CD4-positive, CD25-positive, alpha-beta regulatory T cell (primary cell): ENCODE measurements at regions not wholly inside any gene's neighbourhood (a gene's known extent, or its start where the extent isn't known, plus 50 kb on each side); places are given as distances from the start of the nearest gene placed in this dataset.

ENCODE experiments used
- ATAC-seq, 2 donors: fragments of 150-1000 bp; cut with Tn5 transposase; one replicate each; pipeline ENCODE4 v1.10.0; 2021; ENCODE audit warnings: low read depth in 2 of 2, moderate number of reproducible peaks in 2 of 2, moderate library complexity in 1 of 2
- DNase-seq, 3 donors: peaks; one replicate each; pipeline versions ENCODE4 v3.0.0 to v3.0.0-alpha.2; 2012 to 2022; ENCODE audit warnings: mixed read lengths in 1 of 3
- H3K27ac ChIP-seq: one replicate; pipeline ENCODE4 v1.7.0; 2013; ENCODE audit warnings: mild to moderate bottlenecking, low read length; ENCODE audit not compliant: insufficient read depth, poor library complexity, severe bottlenecking
- H3K27me3 ChIP-seq: one replicate; pipeline ENCODE4 v1.7.0; 2013; ENCODE audit warnings: low read length; ENCODE audit not compliant: control insufficient read depth, insufficient read depth
- H3K36me3 ChIP-seq: one replicate; pipeline ENCODE4 v1.7.0; 2013; ENCODE audit warnings: mild to moderate bottlenecking, low read length, moderate library complexity; ENCODE audit not compliant: control insufficient read depth, insufficient read depth
- H3K4me1 ChIP-seq: 2 replicates; pipeline ENCODE4 v1.7.0; 2013; ENCODE audit warnings: mild to moderate bottlenecking, low read length; ENCODE audit not compliant: insufficient read depth, control insufficient read depth, poor library complexity, severe bottlenecking
- H3K4me3 ChIP-seq: one replicate; pipeline ENCODE4 v1.7.0; 2013; ENCODE audit warnings: low read depth, mild to moderate bottlenecking, low read length, moderate library complexity
- H3K9me3 ChIP-seq, 2 experiments: 1 replicate in 1 of 2; 2 replicates in 1 of 2; pipeline ENCODE4 v1.7.0; 2013; ENCODE audit warnings: low read length in 2 of 2, mild to moderate bottlenecking in 1 of 2, moderate library complexity in 1 of 2; ENCODE audit not compliant: control insufficient read depth in 2 of 2
- H3K27ac Mint-ChIP-seq, 3 donors: one replicate each; pipeline ENCODE4 v1.8.0; 2020 to 2022; ENCODE audit warnings: mild to moderate bottlenecking in 3 of 3, mixed read lengths in 3 of 3, moderate library complexity in 2 of 3
- H3K27me3 Mint-ChIP-seq: one replicate; pipeline ENCODE4 v1.8.0; 2022; ENCODE audit warnings: mild to moderate bottlenecking, mixed read lengths
- H3K36me3 Mint-ChIP-seq: one replicate; pipeline ENCODE4 v1.8.0; 2020; ENCODE audit warnings: mixed read lengths
- H3K4me1 Mint-ChIP-seq, 4 donors: one replicate each; pipeline ENCODE4 v1.8.0; 2020 to 2022; ENCODE audit warnings: mixed read lengths in 4 of 4, mild to moderate bottlenecking in 1 of 4
- H3K4me3 Mint-ChIP-seq, 4 donors: one replicate each; pipeline ENCODE4 v1.8.0; 2020 to 2022; ENCODE audit warnings: mild to moderate bottlenecking in 4 of 4, mixed read lengths in 4 of 4, moderate library complexity in 3 of 4
- H3K9me3 Mint-ChIP-seq, 7 donors: one replicate each; pipeline ENCODE4 v1.8.0; 2020 to 2022; ENCODE audit warnings: mixed read lengths in 7 of 7, mild to moderate bottlenecking in 3 of 7, moderate library complexity in 2 of 7

- DNase-seq: no peak
- no peak for ATAC-seq
- H3K9me3 Mint-ChIP-seq: peaks cover 0 to 3% (median 0%) of the 10 kb centered on the region in 7 donors
- Histone ChIP-seq H3K36me3 (no peaks in the 10 kb centered on the region), H3K9me3 (no peaks in the 10 kb centered on the region), H3K27ac (no peak overlapping the region), H3K27me3 (no peaks in the 10 kb centered on the region), H3K4me3 (no peak overlapping the region), H3K4me1 (no peaks in the 10 kb centered on the region)
- no peaks in the 10 kb centered on the region for H3K4me1 Mint-ChIP-seq
- no peak overlapping the region for H3K27ac Mint-ChIP-seq
- no peak overlapping the region for H3K4me3 Mint-ChIP-seq
- H3K36me3 Mint-ChIP-seq: no peaks in the 10 kb centered on the region
- H3K27me3 Mint-ChIP-seq: peaks cover 11% of the 10 kb centered on the region
Observed at GRCh38 chr11:116137753-116138152, 633.5 kb upstream of the CADM1 start.

GRCh38 chr11:116136987-116137674 lies 632.9 kb upstream of the CADM1 start:
- Mint-ChIP-seq H3K36me3 (no peaks in the 10 kb centered on the region), H3K9me3 (peaks cover 0 to 4% (median 0%) of the 10 kb centered on the region in 7 donors), H3K27ac (no peak overlapping the region), H3K27me3 (peaks cover 11% of the 10 kb centered on the region), H3K4me1 (no peaks in the 10 kb centered on the region), H3K4me3 (no peak overlapping the region)
- Histone ChIP-seq H3K27me3 (no peaks in the 10 kb centered on the region), H3K9me3 (no peaks in the 10 kb centered on the region), H3K4me3 (no peak overlapping the region), H3K36me3 (no peaks in the 10 kb centered on the region), H3K4me1 (no peaks in the 10 kb centered on the region), H3K27ac (no peak overlapping the region)
- no peak for ATAC-seq
- no peak for DNase-seq

GRCh38 chr11:116135891-116136290 lies 631.7 kb upstream of the CADM1 start:
- no peaks in the 10 kb centered on the region for H3K9me3 ChIP-seq
- DNase-seq (no peak), ATAC-seq (no peak)
- H3K36me3 Mint-ChIP-seq: no peaks in the 10 kb centered on the region
- peaks cover 0 to 4% (median 0%) of the 10 kb centered on the region in 7 donors for H3K9me3 Mint-ChIP-seq
- no peak overlapping the region for H3K27ac ChIP-seq
- peaks cover 5% of the 10 kb centered on the region for H3K27me3 Mint-ChIP-seq
- no peaks in the 10 kb centered on the region for H3K4me1 ChIP-seq
- no peaks in the 10 kb centered on the region for H3K4me1 Mint-ChIP-seq
- H3K4me3 Mint-ChIP-seq: no peak overlapping the region
- no peak overlapping the region for H3K4me3 ChIP-seq
- H3K27me3 ChIP-seq: no peaks in the 10 kb centered on the region
- H3K27ac Mint-ChIP-seq: no peak overlapping the region
- H3K36me3 ChIP-seq: no peaks in the 10 kb centered on the region

GRCh38 chr11:116134450-116134849 lies 630.2 kb upstream of the CADM1 start:
- Mint-ChIP-seq H3K9me3 (peaks cover 0 to 4% (median 0%) of the 10 kb centered on the region in 7 donors), H3K4me3 (no peak overlapping the region), H3K36me3 (no peaks in the 10 kb centered on the region), H3K4me1 (no peaks in the 10 kb centered on the region), H3K27me3 (peaks cover 5% of the 10 kb centered on the region), H3K27ac (no peak overlapping the region)
- no peaks in the 10 kb centered on the region for H3K27me3 ChIP-seq
- H3K4me3 ChIP-seq: no peak overlapping the region
- no peak for ATAC-seq
- no peak for DNase-seq
- no peaks in the 10 kb centered on the region for H3K36me3 ChIP-seq
- H3K27ac ChIP-seq: no peak overlapping the region
- no peaks in the 10 kb centered on the region for H3K9me3 ChIP-seq
- no peaks in the 10 kb centered on the region for H3K4me1 ChIP-seq

GRCh38 chr11:116132273-116132978 lies 628.2 kb upstream of the CADM1 start:
- Histone ChIP-seq H3K4me1 (no peaks in the 10 kb centered on the region), H3K27me3 (no peaks in the 10 kb centered on the region), H3K4me3 (no peak overlapping the region), H3K27ac (no peak overlapping the region), H3K9me3 (no peaks in the 10 kb centered on the region), H3K36me3 (no peaks in the 10 kb centered on the region)
- DNase-seq: no peak
- no peaks in the 10 kb centered on the region for H3K4me1 Mint-ChIP-seq
- H3K4me3 Mint-ChIP-seq: no peak overlapping the region
- ATAC-seq: no peak
- no peaks in the 10 kb centered on the region for H3K36me3 Mint-ChIP-seq
- H3K27me3 Mint-ChIP-seq: peaks cover 1% of the 10 kb centered on the region
- H3K27ac Mint-ChIP-seq: no peak overlapping the region
- peaks cover 0 to 3% (median 0%) of the 10 kb centered on the region in 7 donors for H3K9me3 Mint-ChIP-seq

- no peaks in the 10 kb centered on the region for H3K9me3 ChIP-seq
- H3K27me3 ChIP-seq: no peaks in the 10 kb centered on the region
- H3K27ac ChIP-seq: no peak overlapping the region
- ATAC-seq (no peak), DNase-seq (no peak)
- H3K36me3 ChIP-seq: no peaks in the 10 kb centered on the region
- Mint-ChIP-seq H3K36me3 (no peaks in the 10 kb centered on the region), H3K27ac (no peak overlapping the region), H3K4me3 (no peak overlapping the region), H3K4me1 (no peaks in the 10 kb centered on the region), H3K9me3 (peaks cover 0 to 3% (median 0%) of the 10 kb centered on the region in 7 donors), H3K27me3 (peaks cover 10% of the 10 kb centered on the region)
- no peaks in the 10 kb centered on the region for H3K4me1 ChIP-seq
- no peak overlapping the region for H3K4me3 ChIP-seq
Observed at GRCh38 chr11:116130122-116130521, 625.9 kb upstream of the CADM1 start.

- no peaks in the 10 kb centered on the region for H3K9me3 ChIP-seq
- DNase-seq: no peak
- no peak overlapping the region for H3K27ac Mint-ChIP-seq
- no peaks in the 10 kb centered on the region for H3K36me3 ChIP-seq
- peaks cover 0 to 3% (median 0%) of the 10 kb centered on the region in 7 donors for H3K9me3 Mint-ChIP-seq
- no peaks in the 10 kb centered on the region for H3K36me3 Mint-ChIP-seq
- no peak overlapping the region for H3K27ac ChIP-seq
- no peaks in the 10 kb centered on the region for H3K27me3 ChIP-seq
- H3K4me1 ChIP-seq: no peaks in the 10 kb centered on the region
- no peak for ATAC-seq
- H3K4me3 Mint-ChIP-seq: no peak overlapping the region
- H3K27me3 Mint-ChIP-seq: peaks cover 10% of the 10 kb centered on the region
- no peaks in the 10 kb centered on the region for H3K4me1 Mint-ChIP-seq
- no peak overlapping the region for H3K4me3 ChIP-seq
Observed at GRCh38 chr11:116129456-116129855, 625.2 kb upstream of the CADM1 start.

- Histone ChIP-seq H3K27ac (no peak overlapping the region), H3K27me3 (no peaks in the 10 kb centered on the region), H3K9me3 (no peaks in the 10 kb centered on the region), H3K36me3 (no peaks in the 10 kb centered on the region), H3K4me3 (no peak overlapping the region), H3K4me1 (no peaks in the 10 kb centered on the region)
- no peak for ATAC-seq
- Mint-ChIP-seq H3K4me3 (no peak overlapping the region), H3K4me1 (no peaks in the 10 kb centered on the region), H3K36me3 (no peaks in the 10 kb centered on the region), H3K27ac (no peak overlapping the region), H3K9me3 (peaks cover 0 to 3% (median 0%) of the 10 kb centered on the region in 7 donors), H3K27me3 (peaks cover 15% of the 10 kb centered on the region)
- no peak for DNase-seq
Observed at GRCh38 chr11:116126562-116126961, 622.3 kb upstream of the CADM1 start.
